HG02852 (cell line): ENCODE measurements at regions not wholly inside any gene's neighbourhood (a gene's known extent, or its start where the extent isn't known, plus 50 kb on each side); places are given as distances from the start of the nearest gene placed in this dataset.
A peak's percentile ranks its signal among the peaks of the same experiment; 100 is the strongest.

Experiments
- ATAC-seq: cut with Tn5 transposase; IDR thresholded peaks from one replicate; pipeline ENCODE4 v1.9.1; 2021; ENCODE audit warnings: mild to moderate bottlenecking, moderate library complexity; ENCODE audit not compliant: unreplicated experiment

DNA sequence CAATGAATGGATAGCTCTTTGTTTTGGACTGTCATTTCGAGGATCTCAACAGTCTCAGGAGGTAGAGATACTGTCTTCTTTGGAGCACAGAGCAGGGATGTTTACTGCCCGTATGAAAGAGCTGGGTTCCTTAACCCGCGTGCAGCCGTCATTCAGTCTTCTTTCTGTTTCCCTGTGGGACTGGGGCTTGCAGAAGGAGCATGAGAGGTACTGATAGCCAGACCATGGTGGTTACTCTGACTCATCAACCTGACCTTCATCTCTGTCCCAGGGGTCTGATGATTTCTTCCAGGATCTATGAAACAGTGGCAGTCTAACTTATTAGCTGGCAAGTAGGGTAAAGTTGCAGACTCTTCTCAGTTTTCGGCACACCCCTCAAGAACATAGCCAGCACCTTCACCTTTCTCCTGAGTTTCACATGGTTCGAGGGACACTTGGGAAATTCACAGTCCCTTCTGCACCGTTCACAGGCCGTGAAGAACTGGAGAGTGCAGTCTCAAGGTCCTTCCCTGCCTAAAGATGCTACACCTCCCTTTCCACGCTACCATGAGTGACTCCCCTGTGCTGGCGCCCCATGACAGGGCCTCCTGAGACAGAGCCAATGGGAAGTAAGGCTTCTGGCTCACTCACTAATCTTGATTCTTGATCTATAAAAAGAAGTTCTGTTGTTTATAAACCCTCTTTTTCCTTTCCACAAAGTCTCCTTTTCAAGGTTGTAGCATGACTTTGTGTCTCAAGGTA, 226.2 kb downstream of the MC4R start:
- peak; percentile 70 for ATAC-seq

DNA sequence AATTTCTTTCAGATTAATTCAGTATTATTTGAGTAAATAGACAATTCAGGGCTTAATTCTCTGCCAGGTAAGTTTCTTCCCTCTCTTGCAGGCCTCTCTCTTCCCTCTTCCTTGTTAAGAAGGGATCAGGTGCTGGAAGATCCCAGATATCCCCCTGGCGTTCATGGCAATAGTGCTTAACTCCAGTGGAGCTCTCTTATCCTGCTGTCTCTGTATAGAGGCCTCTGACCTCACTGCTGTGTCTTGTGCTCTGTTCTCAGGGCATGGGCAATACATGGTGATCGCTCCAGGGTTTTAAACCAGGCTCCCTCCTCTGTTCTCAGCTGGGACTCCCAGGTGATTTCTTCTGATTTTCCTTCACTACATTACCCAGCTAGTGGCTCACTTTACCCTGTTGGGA, 226.8 kb downstream of the MC4R start:
- peak; percentile 19 for ATAC-seq

DNA sequence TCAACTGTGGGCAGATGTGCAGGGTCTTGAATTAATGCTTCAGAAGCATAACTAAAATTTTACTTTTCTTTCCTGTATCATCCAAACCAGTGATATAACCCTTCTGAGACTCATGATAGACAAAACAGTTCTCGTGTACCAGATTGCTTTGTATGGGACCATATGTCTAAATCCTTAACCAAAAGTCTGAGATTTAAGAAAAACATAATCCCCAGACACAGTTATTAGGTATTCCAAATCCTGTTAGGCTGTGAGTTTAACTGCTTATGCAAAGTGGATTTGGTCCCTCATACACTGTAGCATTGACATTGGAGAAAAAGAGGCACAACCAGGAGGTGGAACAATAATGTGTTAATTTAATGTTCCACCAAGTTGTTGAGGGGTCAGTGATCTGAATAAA, 235.0 kb downstream of the PMAIP1 start:
- no peak for ATAC-seq

DNA sequence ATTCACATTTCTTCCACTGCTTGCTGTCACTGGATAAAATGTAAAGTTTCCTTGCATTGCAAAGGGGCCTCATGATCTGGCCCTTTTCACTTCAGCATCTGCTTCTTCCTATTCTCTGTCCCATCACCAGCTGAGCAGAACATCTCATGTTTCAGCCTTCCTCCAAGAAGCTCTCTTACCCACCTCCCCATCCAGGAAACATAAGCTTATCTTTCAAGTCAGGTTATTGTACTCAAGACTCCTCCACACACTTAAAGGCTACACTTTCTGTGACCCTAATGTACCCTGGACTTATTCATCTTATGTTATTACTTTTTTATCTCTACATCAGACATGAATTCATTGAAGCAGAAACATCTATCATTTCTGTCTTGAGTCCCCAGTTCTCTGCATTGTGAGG, 230.5 kb downstream of the PMAIP1 start:
- no peak for ATAC-seq

DNA sequence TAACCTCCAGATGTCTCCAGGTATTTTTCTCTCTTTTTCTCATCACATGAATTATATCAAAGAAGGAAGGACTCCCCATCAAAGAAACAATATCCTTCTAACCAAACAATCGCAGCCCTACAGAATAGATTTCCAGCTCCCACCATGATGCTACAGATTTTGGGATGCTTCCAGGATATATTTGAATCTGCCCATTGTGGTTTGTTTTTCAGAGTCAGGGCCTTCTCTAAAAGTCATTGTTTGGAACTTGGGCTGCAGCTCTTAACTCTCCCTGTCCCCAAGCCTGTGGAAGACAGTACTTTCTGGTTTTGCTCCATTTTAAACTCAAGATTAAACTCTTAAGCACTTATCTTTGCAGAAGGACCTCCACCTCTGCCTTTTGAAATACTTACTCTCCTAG, 223.2 kb downstream of the PMAIP1 start:
- no peak for ATAC-seq

DNA sequence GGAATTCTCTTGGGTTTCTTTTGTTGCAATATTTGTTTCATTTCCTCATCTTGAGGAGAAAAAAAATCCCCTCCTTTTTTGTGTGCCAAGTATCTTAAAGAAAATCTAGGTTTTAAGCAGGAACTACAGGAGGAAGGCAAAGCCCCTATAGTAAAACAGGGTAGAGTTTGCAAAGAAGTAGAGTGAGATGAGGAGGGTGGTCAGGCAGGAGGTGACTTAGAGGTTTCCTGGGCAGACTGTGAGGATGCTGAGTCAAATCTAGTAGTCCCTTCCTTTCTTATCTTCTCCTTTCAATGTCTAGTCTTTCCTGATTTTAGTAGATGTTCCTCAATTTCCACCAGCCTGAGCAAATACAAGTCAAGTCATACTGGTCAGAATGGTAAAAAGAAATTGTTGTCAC, 222.5 kb downstream of the PMAIP1 start:
- ATAC-seq: no peak

DNA sequence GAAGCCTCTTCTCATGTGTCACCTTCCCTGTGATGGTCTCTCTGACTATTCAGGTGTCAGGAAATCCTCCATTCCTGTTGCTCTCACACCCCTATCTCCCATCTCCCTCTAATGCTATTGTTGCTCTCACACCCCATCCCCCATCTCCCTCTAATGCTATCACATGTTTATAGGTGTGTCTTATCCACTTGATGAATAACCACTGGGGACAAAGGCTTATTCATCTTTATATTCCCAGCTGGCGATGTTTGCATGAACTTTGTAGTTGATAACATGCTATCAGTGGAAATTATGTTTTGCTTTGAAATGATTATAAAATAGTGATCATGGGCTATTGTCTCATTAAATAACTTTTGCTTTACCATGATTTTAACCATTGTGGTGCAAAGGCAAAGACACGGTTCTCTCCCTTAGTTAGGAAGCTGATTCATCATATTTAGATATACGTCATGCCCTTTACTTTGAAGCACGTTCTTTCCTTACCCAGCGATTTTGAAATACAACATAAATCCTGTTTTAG, 220.5 kb downstream of the PMAIP1 start:
- ATAC-seq: no peak

DNA sequence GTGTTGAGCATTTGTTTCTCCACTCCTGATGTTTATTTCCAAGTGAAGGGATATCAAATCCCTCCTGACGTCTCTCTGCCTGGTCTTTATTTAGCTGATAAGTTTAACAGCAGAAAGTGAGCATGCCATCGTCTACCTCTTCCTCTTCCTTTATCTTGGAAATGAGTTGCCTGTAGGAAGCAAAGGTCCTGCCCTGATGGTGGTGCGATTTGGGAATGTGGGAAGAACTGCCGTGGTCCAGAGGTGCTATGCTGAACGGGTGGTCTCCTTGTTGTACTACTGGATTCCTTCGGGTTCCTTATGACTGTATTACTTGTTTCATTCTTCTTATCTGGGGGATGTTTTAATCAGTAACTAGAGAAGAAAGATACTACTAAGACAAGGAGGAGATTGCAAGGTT, 217.5 kb downstream of the PMAIP1 start:
- no peak for ATAC-seq

DNA sequence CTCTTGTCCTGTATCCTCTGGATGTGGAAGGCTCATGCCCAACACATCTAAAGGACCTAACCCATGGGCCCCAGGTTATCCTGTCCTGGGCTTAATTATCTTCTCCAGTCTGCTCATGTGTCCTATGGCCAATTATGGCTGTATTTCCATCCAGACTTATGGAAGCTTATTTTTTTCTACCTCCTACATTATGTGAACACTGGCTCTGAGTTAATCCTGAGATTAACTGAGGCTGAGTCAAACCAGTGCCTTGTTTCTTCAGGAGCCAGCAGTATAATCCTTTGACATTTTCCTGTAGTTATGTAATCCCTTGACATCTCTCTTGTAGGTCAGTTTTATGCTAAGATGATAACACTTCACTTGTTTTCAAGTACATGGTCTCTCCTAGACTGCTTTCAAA, 213.6 kb downstream of the PMAIP1 start:
- ATAC-seq: no peak

DNA sequence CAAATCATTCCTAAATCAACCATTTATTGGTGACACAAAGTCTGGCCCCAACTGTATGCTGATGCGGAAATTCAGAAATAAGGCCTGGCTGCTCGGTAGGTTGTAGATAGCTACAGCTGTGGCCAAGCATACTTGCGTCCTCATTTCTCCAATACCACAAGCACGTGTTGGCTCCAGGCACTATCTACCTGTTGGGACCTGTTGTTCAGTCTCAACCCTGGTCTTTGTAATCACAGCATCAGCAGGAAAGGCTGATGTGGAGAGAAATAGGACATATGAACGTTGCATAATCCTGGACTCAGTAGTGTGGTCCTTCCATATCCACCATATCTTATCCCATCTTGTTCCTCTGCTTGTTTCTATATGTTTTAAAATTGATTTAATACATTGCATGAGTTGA, 212.6 kb downstream of the PMAIP1 start:
- ATAC-seq: no peak

DNA sequence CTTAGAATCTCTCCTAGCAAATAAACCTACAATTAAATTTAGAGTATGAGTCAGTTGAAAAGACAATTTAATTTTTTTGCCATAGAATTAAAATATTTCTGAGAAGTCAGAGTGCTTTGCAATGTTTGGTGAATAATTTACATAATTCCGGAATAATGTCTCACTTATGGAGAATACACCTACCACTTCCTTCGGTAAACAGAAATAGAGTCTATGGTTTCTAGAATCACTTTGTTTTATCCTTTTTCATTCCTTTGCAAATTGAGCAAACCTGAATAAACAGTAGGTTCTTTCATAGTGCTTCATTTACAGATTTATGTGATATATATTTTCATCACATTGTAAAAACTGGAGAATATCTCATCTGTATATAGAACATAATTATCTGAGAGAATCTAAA, 211.7 kb downstream of the PMAIP1 start:
- no peak for ATAC-seq

DNA sequence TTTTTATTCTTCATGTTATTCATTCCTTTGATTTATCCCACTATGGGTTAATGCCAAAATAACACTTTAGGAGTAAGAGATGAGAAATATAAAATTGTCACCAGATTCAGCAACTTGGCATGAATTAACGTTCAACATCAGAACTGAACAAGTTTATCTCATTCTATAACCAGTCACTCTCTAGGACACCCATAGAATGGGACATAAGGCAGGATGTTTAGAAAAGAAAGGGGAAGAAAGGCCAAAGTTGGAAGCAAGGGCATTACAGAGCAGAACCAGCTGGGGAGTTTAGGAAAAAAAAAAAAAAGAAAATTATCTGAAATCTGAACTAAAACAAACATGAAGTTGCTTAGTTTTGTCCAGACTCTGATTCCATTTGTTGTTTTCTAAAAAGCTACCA, 211.0 kb downstream of the PMAIP1 start:
- ATAC-seq: no peak

DNA sequence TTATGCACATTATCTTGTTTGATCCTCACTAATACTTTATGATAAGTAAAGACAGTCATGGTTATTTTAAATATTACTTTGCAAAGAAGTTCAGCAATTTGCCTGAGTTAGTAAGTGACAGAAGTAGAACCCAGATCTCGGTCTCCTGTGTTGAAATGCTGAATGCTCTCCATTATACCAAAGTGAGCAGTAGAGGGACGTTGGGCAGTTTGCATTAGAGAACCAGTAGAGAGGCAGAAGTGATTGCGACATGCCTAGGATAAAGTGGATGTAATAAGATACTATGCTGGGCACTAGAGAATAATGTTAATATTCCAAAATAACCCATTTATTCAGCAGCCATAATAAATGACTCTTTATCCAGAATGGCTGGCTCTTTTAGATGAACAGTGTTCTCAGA, 201.0 kb downstream of the PMAIP1 start:
- no peak for ATAC-seq

DNA sequence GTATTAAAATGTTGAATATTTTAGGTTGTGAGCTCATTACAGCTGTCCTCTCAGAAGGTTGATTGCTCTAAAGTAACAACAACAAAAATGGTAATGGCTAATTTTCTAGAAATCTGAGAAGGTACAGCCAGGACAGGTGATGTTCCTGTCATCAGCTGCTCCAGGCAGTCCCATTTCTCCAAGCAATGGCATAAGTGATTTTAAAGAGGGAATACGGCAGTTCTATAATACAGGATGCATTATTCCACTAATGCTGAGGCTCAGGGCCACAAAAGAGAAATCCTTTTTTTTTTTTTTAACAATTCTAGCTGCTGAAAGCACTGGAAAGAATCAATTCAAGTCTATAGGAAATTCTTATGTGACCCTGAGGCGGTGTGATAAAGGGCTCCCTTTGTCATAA, 199.9 kb downstream of the PMAIP1 start:
- no peak for ATAC-seq

DNA sequence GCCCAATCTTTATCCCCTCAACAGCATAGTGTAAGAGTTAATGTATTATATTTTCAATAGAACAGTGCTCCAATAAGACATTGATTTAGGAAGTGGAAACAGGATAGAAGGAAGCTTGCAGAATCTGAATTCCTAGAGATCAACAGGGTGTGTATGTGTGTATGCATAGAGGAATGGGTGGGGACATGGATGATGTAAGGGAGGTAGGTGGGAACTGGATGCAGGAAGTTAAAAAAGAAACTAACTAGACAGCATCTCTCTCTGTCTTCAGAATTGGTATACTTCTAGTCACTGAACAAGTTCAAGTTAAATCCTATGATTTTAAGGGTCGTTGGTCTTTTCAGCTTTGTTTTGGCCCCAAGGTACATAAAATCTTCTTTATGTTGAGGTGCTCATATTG, 196.6 kb downstream of the PMAIP1 start:
- no peak for ATAC-seq

DNA sequence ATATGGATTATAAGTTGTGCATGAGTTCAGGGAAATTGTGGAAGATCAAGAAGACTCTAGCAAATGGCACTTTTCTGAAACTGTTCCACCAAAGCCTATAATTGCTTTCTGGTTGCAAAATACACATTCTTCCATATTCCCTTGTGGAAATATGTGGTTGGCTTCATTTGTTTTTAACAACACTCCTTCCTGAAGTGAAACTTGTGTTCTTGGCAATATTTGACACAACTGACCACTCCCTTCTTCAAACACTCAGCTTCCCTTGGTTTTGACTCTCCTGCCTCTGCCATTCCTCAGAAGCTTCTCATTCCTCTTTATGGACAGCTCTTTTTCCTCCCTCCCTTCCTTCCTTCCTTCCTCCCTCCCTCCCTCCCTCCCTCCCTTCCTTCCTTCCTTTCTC, 192.3 kb downstream of the PMAIP1 start:
- no peak for ATAC-seq

DNA sequence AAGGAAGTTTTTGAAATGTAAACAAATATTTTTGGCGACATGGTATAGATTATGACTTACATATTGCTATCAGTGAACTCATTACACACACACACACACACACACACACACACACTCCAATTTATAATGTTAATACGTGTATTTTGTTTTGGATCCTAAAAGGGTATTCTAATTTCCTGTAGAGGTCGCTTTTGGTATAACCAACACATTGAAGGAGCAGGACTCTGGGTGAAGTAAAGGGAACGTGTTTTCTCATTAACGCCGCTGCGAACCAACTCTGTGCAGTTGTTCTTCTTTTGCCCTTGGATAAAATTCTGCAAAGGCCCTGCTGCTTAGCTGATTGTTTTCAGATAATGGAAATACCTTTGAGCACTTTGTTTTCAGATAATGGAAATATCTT, 190.4 kb downstream of the PMAIP1 start:
- ATAC-seq: no peak

DNA sequence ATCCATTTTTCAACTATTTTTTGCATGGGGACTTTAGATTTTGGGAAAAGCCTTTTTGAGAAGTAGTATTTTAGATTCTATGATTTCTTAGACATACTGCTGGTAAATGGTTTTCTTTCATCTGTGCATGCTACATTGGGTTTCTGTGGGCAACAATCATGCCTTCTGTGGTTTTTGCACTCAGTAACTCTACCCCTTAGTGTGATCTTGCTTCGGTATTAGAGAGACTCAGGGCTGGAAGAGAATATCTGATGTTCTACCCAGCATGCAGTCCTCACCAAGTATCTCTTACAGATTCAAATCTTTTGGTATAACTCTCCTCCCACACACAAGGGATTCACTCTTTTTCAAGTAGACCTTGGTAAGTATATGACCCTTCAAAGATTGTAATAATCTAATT, 183.0 kb downstream of the PMAIP1 start:
- no peak for ATAC-seq

DNA sequence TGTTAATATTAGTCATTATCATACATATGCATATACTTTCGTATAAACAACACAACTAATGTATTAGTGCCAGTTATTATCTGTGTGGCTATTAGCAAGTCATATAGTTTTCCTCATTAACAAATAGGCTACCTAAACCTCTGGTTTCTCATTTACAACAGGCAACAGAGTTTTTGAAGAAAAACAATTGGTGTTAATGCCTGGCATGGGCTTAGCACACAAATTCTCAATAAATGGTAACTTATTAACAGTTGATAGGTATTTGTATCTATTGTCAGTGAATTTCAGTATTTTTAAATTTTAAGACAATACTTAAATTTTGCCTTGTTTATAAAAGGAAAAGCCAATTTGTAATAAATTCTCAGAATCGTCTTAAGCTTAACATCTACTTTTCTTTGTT, 182.5 kb downstream of the PMAIP1 start:
- no peak for ATAC-seq

DNA sequence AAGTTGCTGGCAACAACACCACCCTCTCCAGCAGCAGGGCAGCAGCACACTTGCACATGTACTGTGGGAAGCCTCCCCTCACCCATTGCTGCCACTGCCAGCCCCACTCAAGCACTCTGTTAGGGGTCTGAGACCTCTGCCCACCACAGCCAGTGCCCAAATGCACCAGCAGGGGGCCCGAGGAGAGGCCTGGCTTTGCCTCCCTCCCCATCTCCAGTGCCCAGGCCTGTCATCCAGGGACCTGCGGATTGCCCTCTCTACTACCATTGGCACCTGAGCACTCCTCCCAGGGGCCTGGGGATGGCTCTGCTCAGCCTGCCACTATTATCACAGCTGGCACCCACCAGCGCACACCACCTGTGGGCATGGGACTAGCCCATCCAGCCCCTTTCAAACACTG, 175.7 kb downstream of the PMAIP1 start:
- ATAC-seq: no peak

DNA sequence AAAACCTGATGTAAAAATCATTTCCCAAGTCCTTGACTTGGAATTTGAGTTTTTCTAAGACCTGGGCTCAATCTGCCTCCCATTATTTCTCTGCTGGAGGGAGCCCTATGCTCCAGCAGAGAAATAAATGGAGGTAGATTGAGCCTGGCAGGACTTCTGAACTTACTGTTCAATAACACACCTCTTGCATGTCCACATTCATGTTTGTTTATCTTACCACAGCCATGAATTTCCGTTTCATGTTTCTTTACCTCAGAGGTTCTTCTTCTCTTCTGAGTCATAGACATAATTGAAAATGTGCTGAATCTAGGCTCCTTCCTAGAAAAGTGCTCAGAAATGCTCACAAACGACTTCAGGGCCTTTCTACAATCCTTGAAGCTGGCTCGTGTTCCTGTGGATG, 170.8 kb downstream of the PMAIP1 start:
- no peak for ATAC-seq

DNA sequence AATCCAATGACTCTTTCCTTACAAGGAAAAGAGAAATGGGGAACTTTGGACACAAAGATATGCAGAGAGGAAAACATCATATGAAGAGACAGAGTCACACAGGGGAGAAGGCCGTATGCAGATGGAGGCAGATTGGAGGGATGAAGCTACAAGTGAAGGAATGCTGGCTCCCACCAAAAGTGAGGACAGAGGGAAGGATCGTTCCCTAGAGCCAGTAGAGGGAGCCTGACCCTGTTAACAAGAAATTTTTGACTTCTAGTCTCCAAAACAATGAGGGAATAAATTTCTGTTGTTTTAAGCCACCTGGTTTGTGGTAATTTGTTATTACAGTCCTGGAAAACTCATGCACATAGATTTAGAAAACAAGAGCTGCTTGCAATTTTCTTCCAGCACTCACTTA, 169.3 kb downstream of the PMAIP1 start:
- no peak for ATAC-seq
